IPS DF 6.9 (cell line): ENCODE measurements at regions not wholly inside any gene's neighbourhood (a gene's known extent, or its start where the extent isn't known, plus 50 kb on each side); places are given as distances from the start of the nearest gene placed in this dataset.

Experiments used
- DNase-seq: peaks from one replicate; pipeline ENCODE4 v3.0.0-alpha.2; 2013; ENCODE audit warnings: low read depth, low spot score
- H3K27ac ChIP-seq: one replicate; pipeline ENCODE4 v1.5.1; 2013; ENCODE audit warnings: low read length, control low read depth
- H3K27me3 ChIP-seq: 2 replicates; pipeline ENCODE4 v1.6.1; 2013; ENCODE audit warnings: mild to moderate bottlenecking, low read length; ENCODE audit not compliant: control insufficient read depth, insufficient read depth
- H3K36me3 ChIP-seq: 2 replicates; pipeline ENCODE4 v1.6.1; 2013; ENCODE audit warnings: low read length; ENCODE audit not compliant: control insufficient read depth, insufficient read depth
- H3K4me1 ChIP-seq: 2 replicates; pipeline ENCODE4 v1.6.1; 2013; ENCODE audit warnings: low read length; ENCODE audit not compliant: control insufficient read depth, insufficient read depth
- H3K4me3 ChIP-seq: 2 replicates; pipeline ENCODE4 v1.5.1; 2013; ENCODE audit warnings: mild to moderate bottlenecking, low read length
- H3K9me3 ChIP-seq: 2 replicates; pipeline ENCODE4 v1.6.1; 2013; ENCODE audit warnings: low read length, inconsistent platforms; ENCODE audit not compliant: control insufficient read depth, insufficient read depth
- WGBS: extraction: QIAGEN DNeasy Blood & Tissue Kit; methylation state at CpG from one replicate; pipeline ENCODE4 v1.1.7; 2013; ENCODE audit warnings: mixed read lengths, missing lambda C conversion rate; ENCODE audit not compliant: insufficient read length, insufficient coverage; 5-methylcytosine and 5-hydroxymethylcytosine counted together

DNA sequence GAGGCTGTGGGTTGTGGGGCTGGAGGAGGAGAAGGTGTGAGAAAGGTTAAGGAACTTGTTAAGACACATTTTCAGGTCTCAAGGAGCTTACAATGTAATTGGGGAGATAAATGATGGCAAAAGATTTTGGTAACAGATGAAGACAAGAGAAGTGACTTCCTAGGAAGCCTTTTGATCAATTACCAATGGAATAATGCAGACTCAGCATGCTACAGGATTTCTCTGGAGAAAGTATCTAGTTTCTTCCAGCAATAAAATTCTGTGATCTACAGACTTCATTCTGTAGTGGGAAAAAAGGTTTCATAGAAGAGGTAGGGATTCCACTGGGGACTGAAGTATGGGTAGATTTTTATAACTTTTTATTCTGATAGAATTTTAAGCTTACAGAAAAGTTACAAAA, 184.2 kb upstream of the RHOBTB1 start:
- Histone ChIP-seq H3K27me3 (no peaks in the 10 kb centered on the region), H3K36me3 (no peaks in the 10 kb centered on the region), H3K9me3 (no peaks in the 10 kb centered on the region), H3K4me1 (no peaks in the 10 kb centered on the region), H3K4me3 (no peak overlapping the region), H3K27ac (no peak overlapping the region)
- no peak for DNase-seq

DNA sequence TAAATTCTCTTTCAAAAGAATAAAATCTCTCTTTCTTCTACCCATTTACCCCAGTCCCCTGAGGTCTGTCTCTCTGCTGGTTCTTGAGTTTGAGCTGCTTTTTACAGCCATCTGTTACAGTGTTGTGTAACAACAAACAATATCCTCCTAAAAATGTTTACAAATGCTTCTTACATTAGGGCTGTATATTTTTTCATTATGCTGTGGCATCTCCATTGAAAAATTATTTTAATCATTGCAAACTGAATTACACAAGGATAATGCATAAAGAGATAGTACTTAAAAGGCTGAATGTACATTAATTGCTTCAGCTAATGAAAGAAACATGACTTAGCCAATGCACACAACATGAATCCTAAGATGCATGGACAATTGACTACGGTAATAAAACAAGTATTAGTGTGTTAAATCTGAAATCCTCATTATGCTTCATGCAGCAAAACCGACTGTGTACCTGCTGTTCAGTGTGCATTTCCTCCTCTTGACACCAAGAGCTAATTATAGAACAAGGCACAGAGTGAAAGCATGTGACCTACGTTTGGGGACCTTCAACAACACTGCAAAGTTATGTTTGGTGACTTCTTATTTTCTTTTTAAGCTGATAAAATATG, 181.7 kb upstream of the RHOBTB1 start:
- Histone ChIP-seq H3K27ac (no peak overlapping the region), H3K36me3 (no peaks in the 10 kb centered on the region), H3K27me3 (no peaks in the 10 kb centered on the region), H3K4me1 (no peaks in the 10 kb centered on the region), H3K9me3 (no peaks in the 10 kb centered on the region), H3K4me3 (no peak overlapping the region)
- WGBS: no CpG with 5 or more reads among the region's 3 CpGs
- no peak for DNase-seq

DNA sequence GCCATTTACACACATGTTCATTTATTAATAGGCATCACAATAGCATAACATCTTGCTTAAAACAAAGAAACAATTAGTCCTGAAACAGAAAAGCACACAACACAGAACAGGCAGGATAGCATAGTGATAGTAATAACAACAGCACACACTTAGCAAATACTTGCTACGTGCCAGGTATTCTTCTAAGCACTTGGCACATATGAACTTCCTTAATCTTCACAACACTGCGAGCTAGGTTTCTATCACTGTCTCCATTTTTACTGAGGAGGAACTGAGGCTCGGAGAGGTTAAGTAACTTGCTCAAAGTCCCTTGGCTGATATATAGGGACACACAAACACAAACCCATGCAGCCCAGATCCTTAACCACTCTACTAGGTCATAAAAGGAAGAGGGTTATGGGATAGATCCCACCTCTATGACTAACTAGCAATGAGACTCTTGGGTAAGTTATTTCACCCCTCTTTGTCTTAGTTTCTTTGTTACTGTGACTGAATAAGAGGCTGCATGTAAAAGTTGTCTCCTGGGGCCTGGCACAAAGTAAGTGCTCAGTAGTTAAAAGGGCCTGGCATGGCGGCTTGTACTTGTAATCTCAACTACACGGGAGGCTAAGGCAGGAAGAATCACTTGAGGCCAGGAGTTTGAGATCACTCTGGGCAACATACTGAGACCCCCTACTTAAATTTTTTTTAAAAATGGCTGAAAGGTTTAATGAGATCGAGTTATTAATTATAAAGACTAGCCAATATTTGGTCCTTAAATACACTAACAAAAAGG, 181.0 kb upstream of the RHOBTB1 start:
- DNase-seq: no peak
- no CpG with 5 or more reads among the region's 6 CpGs for WGBS
- Histone ChIP-seq H3K27me3 (no peaks in the 10 kb centered on the region), H3K27ac (no peak overlapping the region), H3K4me3 (no peak overlapping the region), H3K4me1 (no peaks in the 10 kb centered on the region), H3K9me3 (no peaks in the 10 kb centered on the region), H3K36me3 (no peaks in the 10 kb centered on the region)

DNA sequence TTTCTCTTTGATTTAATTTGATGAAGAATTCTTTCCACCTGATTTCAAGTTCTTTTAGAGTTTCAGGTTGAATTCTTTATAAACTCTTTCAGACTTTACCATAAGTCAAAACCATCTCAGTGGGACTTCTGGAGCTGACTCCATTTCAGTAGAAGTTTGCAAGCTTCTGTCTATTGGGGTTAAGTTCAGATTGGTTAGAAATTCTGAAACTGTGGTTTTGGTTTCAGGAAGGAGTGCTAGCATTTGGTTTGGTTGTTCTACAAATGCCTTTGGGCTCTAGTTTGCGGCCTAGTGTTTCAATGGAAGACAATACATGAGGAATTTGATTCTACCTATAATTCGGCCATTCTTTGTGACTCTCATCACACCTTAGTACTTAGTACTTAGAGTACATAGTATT, 176.8 kb upstream of the RHOBTB1 start:
- no peak for DNase-seq
- H3K27me3 ChIP-seq: no peaks in the 10 kb centered on the region
- H3K27ac ChIP-seq: no peak overlapping the region
- WGBS: no CpG with 5 or more reads among the region's 2 CpGs
- no peak overlapping the region for H3K4me3 ChIP-seq
- no peaks in the 10 kb centered on the region for H3K4me1 ChIP-seq
- H3K9me3 ChIP-seq: no peaks in the 10 kb centered on the region
- no peaks in the 10 kb centered on the region for H3K36me3 ChIP-seq

DNA sequence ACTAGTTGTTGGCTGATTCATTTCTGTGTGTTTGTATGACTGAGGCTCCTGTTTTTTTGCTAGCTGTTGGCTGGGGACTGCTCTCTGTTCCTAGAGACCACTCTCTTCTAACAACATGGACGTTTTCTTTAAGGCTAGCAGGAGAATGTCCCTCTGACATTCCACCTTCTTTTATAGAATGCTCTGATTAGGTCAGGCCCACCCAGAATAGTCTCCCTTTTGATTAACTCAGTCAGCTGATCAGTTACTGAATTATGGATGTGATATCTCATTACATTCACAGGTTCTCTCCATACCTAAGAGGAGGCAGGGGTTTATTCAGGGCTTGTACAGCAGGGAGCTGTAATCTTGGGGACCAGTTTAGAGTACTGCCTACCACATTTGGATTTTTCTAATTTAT, 175.6 kb upstream of the RHOBTB1 start:
- Histone ChIP-seq H3K4me1 (no peaks in the 10 kb centered on the region), H3K9me3 (no peaks in the 10 kb centered on the region), H3K27ac (no peak overlapping the region), H3K27me3 (no peaks in the 10 kb centered on the region), H3K36me3 (no peaks in the 10 kb centered on the region), H3K4me3 (no peak overlapping the region)
- DNase-seq: no peak
- no CpG with 5 or more reads among the region's 1 CpG for WGBS

DNA sequence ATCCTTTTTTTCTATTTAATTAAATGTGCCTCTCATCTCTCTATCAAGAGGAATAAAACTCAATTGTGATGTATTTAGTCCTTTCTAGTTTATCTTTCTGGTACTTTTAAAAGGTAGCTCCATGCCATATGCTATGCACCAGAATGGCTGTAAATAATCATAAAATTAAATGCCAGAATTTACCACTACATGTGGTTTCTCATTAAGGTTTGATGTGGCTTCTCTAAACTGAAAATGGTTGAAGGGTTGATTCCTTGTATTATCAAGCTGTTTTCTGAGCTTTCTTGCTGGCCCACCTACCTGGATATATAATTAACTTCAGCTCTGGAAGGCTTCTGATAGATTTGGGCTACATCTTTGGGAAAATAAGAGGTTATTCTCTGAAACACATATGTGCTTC, 171.9 kb upstream of the RHOBTB1 start:
- DNase-seq: no peak
- Histone ChIP-seq H3K4me3 (no peak overlapping the region), H3K27ac (no peak overlapping the region)

DNA sequence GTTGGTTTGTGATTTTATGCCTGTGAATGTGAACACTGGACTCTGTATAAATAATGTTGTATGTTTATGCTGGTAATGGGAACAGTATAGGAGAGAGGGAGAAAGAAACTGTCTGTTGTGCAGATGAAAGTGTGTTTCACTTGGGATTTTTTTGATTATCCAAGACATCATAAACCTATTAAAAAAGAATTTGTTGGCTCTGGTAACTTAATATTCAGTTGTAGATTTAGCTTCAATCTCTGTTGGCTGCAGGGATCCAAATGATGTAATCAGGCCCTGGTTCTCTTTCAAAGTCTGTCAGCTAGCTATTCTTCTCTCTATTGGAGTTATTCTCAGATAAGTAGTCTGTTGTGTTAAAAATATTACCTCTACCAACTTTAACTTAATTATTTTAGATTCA, 168.8 kb upstream of the RHOBTB1 start:
- H3K4me1 ChIP-seq: no peaks in the 10 kb centered on the region
- H3K9me3 ChIP-seq: no peaks in the 10 kb centered on the region
- DNase-seq: no peak
- no peak overlapping the region for H3K4me3 ChIP-seq
- no peaks in the 10 kb centered on the region for H3K36me3 ChIP-seq
- H3K27ac ChIP-seq: no peak overlapping the region
- no peaks in the 10 kb centered on the region for H3K27me3 ChIP-seq

More for the DNA sequence above, 171.9 kb upstream of the RHOBTB1 start:
- Histone ChIP-seq H3K9me3 (no peaks in the 10 kb centered on the region), H3K4me1 (no peaks in the 10 kb centered on the region), H3K27me3 (no peaks in the 10 kb centered on the region), H3K36me3 (no peaks in the 10 kb centered on the region)

DNA sequence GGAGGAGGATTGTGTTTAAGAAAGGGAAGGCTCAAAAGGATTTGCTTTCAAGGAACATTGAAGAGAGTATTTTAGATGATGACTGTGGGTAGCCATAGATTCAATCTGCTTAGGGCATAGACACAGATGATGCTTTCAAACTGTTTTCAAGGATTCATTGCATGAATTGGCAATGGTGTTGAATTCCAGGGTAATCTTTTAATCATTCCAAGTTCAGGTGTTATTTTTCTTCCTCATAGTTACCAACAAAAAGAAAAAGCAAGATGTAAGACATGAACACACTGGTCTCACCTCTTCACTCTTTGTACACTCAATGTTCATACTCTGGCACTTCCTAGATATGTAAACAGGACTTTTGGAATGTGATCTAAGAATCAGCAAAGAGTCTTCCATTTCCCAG, 167.0 kb upstream of the RHOBTB1 start:
- Histone ChIP-seq H3K27me3 (no peaks in the 10 kb centered on the region), H3K4me1 (no peaks in the 10 kb centered on the region), H3K36me3 (no peaks in the 10 kb centered on the region), H3K9me3 (no peaks in the 10 kb centered on the region), H3K4me3 (no peak overlapping the region), H3K27ac (no peak overlapping the region)
- DNase-seq: no peak

DNA sequence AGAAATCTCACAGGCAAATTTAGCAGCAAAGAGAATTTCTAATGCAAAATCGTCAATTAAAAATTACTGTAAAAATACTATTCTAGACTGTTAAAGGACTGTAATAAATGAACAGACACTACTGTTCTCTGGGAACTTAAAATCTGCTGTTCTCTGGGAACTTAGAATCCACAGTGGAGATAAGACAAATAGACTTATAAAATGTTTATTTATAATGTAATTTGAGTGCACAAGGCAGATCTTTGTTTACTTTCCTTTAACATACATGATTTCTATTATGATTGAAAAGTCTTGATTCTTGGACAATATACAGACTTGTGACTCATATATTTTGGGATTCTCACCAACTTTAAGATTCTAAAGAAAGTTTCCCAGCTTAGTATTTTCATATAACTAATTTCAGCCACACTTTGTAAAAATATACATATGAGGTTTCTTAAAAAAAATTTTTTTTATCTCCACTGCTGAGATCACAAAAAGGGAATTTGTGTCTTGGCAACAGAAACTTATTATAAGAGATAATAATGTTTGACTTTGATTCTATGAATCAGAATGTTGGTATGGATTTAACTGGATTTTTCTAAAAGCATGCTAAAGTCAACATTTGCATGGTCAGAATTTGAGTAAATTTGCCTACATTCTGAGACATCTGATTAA, 166.3 kb upstream of the RHOBTB1 start:
- no peak for DNase-seq
- no peaks in the 10 kb centered on the region for H3K9me3 ChIP-seq
- H3K4me3 ChIP-seq: no peak overlapping the region
- no peaks in the 10 kb centered on the region for H3K4me1 ChIP-seq
- H3K27ac ChIP-seq: no peak overlapping the region
- H3K27me3 ChIP-seq: no peaks in the 10 kb centered on the region
- no peaks in the 10 kb centered on the region for H3K36me3 ChIP-seq
- WGBS: no CpG with 5 or more reads among the region's 1 CpG

DNA sequence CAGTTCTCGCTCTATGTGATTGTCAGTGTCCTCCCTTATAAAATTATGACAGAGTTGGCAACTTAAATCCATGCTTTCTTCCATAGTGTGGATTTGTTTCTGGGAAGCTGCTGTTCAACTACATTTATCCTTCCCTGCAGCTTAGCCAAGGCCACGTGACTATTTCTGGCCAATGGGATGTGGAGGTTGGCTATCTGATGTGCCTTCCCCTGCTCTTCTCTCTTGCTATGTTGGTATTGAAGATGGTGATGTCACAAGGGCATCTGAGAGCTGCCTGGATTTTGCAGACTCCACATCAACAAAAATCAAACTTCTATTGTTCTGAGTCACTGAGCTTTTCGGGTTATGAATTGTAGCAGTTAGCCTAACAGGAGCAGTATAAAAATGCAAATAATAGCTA, 164.9 kb upstream of the RHOBTB1 start:
- H3K4me1 ChIP-seq: no peaks in the 10 kb centered on the region
- no peaks in the 10 kb centered on the region for H3K36me3 ChIP-seq
- no CpG with 5 or more reads among the region's 3 CpGs for WGBS
- no peaks in the 10 kb centered on the region for H3K9me3 ChIP-seq
- no peaks in the 10 kb centered on the region for H3K27me3 ChIP-seq
- H3K27ac ChIP-seq: no peak overlapping the region
- no peak overlapping the region for H3K4me3 ChIP-seq
- DNase-seq: no peak

DNA sequence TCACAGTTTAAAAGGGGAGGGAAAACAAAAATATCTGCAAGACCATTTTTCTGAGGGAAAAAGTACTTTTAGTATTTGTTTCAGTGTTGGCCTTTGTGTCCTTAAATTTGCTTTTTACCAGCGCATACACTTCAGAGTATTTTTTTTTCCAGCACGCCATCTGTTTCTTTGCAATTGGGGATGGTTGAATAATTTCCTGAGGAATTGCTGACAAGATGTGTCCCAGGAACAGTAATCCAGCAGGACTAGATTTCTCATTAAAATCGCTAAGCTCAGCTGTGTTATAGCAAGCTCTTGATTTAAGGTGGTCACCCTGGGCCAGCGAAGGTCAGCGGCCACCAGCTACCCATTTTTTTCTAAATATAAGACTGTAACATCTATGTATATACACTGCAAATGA, 156.9 kb upstream of the RHOBTB1 start:
- Histone ChIP-seq H3K4me1 (no peaks in the 10 kb centered on the region), H3K27ac (no peak overlapping the region), H3K27me3 (no peaks in the 10 kb centered on the region), H3K9me3 (no peaks in the 10 kb centered on the region), H3K4me3 (no peak overlapping the region), H3K36me3 (no peaks in the 10 kb centered on the region)
- no peak for DNase-seq
- WGBS: no CpG with 5 or more reads among the region's 5 CpGs
